SK-N-SH treated with all-trans-retinoic acid at 6 μM for 48 hours (cell line): ENCODE measurements at regions not wholly inside any gene's neighbourhood (a gene's known extent, or its start where the extent isn't known, plus 50 kb on each side); places are given as distances from the start of the nearest gene placed in this dataset.
A peak's percentile ranks its signal among the peaks of the same experiment; 100 is the strongest.

Experiments
- ATAC-seq: fragments of 200-7000 bp; cut with Tn5 transposase; 3 replicates; pipeline ENCODE4 v1.9.1; 2020; ENCODE audit warnings: mild to moderate bottlenecking, moderate library complexity
- ARNTL ChIP-seq: fragments of 450-650 bp; formaldehyde crosslinking; IDR thresholded peaks from 2 replicates; pipeline ENCODE4 v1.5.0; 2020; ENCODE audit warnings: low read depth, mild to moderate bottlenecking, moderate library complexity, borderline replicate concordance
- BACH2 ChIP-seq: fragments of 250-450 bp; sonication (Bioruptor Pico); IDR thresholded peaks from 2 replicates; pipeline ENCODE4 v1.9.0; 2021; ENCODE audit warnings: mild to moderate bottlenecking, borderline replicate concordance
- CREB5 ChIP-seq: fragments of 250-450 bp; sonication (Bioruptor Pico); IDR thresholded peaks from 2 replicates; pipeline ENCODE4 v1.5.1; 2020; ENCODE audit warnings: low read depth, mild to moderate bottlenecking, moderate library complexity
- CSDC2 ChIP-seq: fragments of 250-450 bp; sonication (Bioruptor Pico); IDR thresholded peaks from 2 replicates; pipeline ENCODE4 v1.5.0; 2020; ENCODE audit warnings: mild to moderate bottlenecking, moderate library complexity
- CSRNP3 ChIP-seq: fragments of 250-450 bp; sonication (Bioruptor Pico); IDR thresholded peaks from 2 replicates; pipeline ENCODE4 v1.5.1; 2021; ENCODE audit warnings: mild to moderate bottlenecking, moderate library complexity
- ESRRG ChIP-seq: fragments of 250-450 bp; sonication (Bioruptor Pico); IDR thresholded peaks from 2 replicates; pipeline ENCODE4 v1.6.1; 2021; ENCODE audit warnings: mild to moderate bottlenecking
- GLIS3 ChIP-seq: fragments of 250-450 bp; sonication (Bioruptor Pico); IDR thresholded peaks from 2 replicates; pipeline ENCODE4 v1.5.0; 2020; ENCODE audit warnings: mild to moderate bottlenecking, moderate library complexity
- ISL1 ChIP-seq: fragments of 250-450 bp; sonication (Bioruptor Pico); IDR thresholded peaks from 2 replicates; pipeline ENCODE4 v2.1.2; 2022; ENCODE audit warnings: mild to moderate bottlenecking, moderate library complexity
- OSR1 ChIP-seq: fragments of 250-450 bp; sonication (Bioruptor Pico); IDR thresholded peaks from 2 replicates; pipeline ENCODE4 v1.8.0; 2022; ENCODE audit warnings: moderate library complexity, mild to moderate bottlenecking, inconsistent platforms
- PATZ1 ChIP-seq: fragments of 250-450 bp; sonication (Bioruptor Pico); IDR thresholded peaks from 2 replicates; pipeline ENCODE4 v1.8.0; 2020; ENCODE audit warnings: mild to moderate bottlenecking, moderate library complexity, borderline replicate concordance
- POU6F1 ChIP-seq: fragments of 250-450 bp; sonication (Bioruptor Pico); IDR thresholded peaks from 2 replicates; pipeline ENCODE4 v1.8.0; 2021; ENCODE audit warnings: low read depth, mild to moderate bottlenecking, moderate library complexity, borderline replicate concordance
- PPARA ChIP-seq: fragments of 250-450 bp; sonication (Bioruptor Pico); IDR thresholded peaks from 2 replicates; pipeline ENCODE4 v1.5.0; 2020; ENCODE audit warnings: mild to moderate bottlenecking, borderline replicate concordance
- RARB ChIP-seq: fragments of 250-450 bp; sonication (Bioruptor Pico); IDR thresholded peaks from 2 replicates; pipeline ENCODE4 v1.8.0; 2021; ENCODE audit warnings: mild to moderate bottlenecking, moderate library complexity
- SNAI2 ChIP-seq: fragments of 250-450 bp; sonication (Bioruptor Pico); IDR thresholded peaks from 2 replicates; pipeline ENCODE4 v1.5.0; 2020; ENCODE audit warnings: mild to moderate bottlenecking, moderate library complexity
- TCF4 ChIP-seq: fragments of 250-450 bp; sonication (Bioruptor Pico); IDR thresholded peaks from 2 replicates; pipeline ENCODE4 v1.8.0; 2021; ENCODE audit warnings: mild to moderate bottlenecking, moderate library complexity, borderline replicate concordance
- TOX ChIP-seq: fragments of 250-450 bp; sonication (Bioruptor Pico); IDR thresholded peaks from 2 replicates; pipeline ENCODE4 v1.8.0; 2021; ENCODE audit warnings: mild to moderate bottlenecking, moderate library complexity, borderline replicate concordance
- TSHZ2 ChIP-seq: fragments of 250-450 bp; sonication (Bioruptor Pico); IDR thresholded peaks from 2 replicates; pipeline ENCODE4 v1.5.0; 2020; ENCODE audit warnings: mild to moderate bottlenecking, moderate library complexity
- ZC3H10 ChIP-seq: fragments of 250-450 bp; sonication (Bioruptor Pico); IDR thresholded peaks from 2 replicates; pipeline ENCODE4 v1.5.1; 2021; ENCODE audit warnings: mild to moderate bottlenecking, moderate library complexity
- ZFP3 ChIP-seq: fragments of 250-450 bp; sonication (Bioruptor Pico); IDR thresholded peaks from 2 replicates; pipeline ENCODE4 v1.5.0; 2020; ENCODE audit warnings: mild to moderate bottlenecking, moderate library complexity
- ZFP30 ChIP-seq: fragments of 450-650 bp; formaldehyde crosslinking; IDR thresholded peaks from 2 replicates; pipeline ENCODE4 v1.5.0; 2022; ENCODE audit warnings: mild to moderate bottlenecking, moderate library complexity
- ZNF565 ChIP-seq: fragments of 450-650 bp; formaldehyde crosslinking; conservative IDR thresholded peaks from 2 replicates; pipeline ENCODE4 v1.5.0; 2020; ENCODE audit warnings: low read depth, mild to moderate bottlenecking, moderate library complexity
- ZNF70 ChIP-seq: fragments of 450-650 bp; formaldehyde crosslinking; IDR thresholded peaks from 2 replicates; pipeline ENCODE4 v1.5.0; 2020; ENCODE audit warnings: mild to moderate bottlenecking, moderate library complexity
- ZNF8 ChIP-seq: fragments of 450-650 bp; formaldehyde crosslinking; IDR thresholded peaks from 2 replicates; pipeline ENCODE4 v1.5.0; 2020; ENCODE audit warnings: mild to moderate bottlenecking, moderate library complexity

GRCh38 chr12:93001407-93001806 lies 72.3 kb upstream of the EEA1 start:
- TF ChIP-seq ARNTL (CRISPR knock-in tag) (no peak), CSRNP3 (CRISPR knock-in tag) (no peak), TCF4 (no peak), ZNF70 (CRISPR knock-in tag) (no peak), CSDC2 (CRISPR knock-in tag) (no peak), RARB (CRISPR knock-in tag) (no peak), CREB5 (CRISPR knock-in tag) (no peak), ISL1 (no peak), OSR1 (CRISPR knock-in tag) (no peak), PPARA (no peak), ZNF8 (CRISPR knock-in tag) (no peak), TOX (no peak), ZFP3 (no peak), ESRRG (CRISPR knock-in tag) (no peak), PATZ1 (no peak), ZFP30 (CRISPR knock-in tag) (no peak), POU6F1 (CRISPR knock-in tag) (no peak), BACH2 (CRISPR knock-in tag) (no peak), ZC3H10 (no peak), GLIS3 (no peak)
- ATAC-seq, result no peak

GRCh38 chr12:93002293-93003054 lies 73.4 kb upstream of the EEA1 start:
- ATAC-seq, result peak; percentile 64

More at GRCh38 chr12:93002293-93003054, 73.4 kb upstream of the EEA1 start:
- TF ChIP-seq ZNF565 (CRISPR knock-in tag) (no peak), ZNF8 (CRISPR knock-in tag) (no peak), CSRNP3 (CRISPR knock-in tag) (no peak), ZFP3 (no peak), BACH2 (CRISPR knock-in tag) (no peak), TSHZ2 (no peak), OSR1 (CRISPR knock-in tag) (no peak), POU6F1 (CRISPR knock-in tag) (no peak), PATZ1 (no peak), SNAI2 (CRISPR knock-in tag) (no peak)
